ENCODE measurements at regions not wholly inside any gene's neighbourhood (a gene's known extent, or its start where the extent isn't known, plus 50 kb on each side); places are given as distances from the start of the nearest gene placed in this dataset.
"Not testable (repeated sequence)": the region's sequence is repeated elsewhere in the genome, so short reads cannot be mapped to it uniquely, and the experiment has no call there.

DNA sequence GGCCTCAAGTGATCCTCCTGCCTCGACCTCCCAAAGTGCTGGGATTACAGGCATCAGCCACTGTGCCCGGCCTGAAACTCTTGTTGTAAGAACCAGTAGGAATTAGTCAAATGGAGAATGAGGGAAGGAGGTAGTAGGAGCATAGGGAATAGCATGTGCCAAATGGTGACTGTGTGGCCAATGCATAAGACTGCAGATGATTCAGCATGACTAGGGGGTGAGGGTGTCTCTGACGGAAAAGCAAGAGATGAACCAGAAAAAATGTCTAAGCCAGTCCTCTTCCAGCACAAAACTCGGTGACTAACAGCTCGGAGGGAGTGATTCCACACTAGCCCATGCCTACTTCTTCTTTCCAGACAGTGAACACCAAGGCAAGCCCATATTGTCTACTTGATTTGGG, 58.2 kb upstream of the DUSP21 start:
- DNase-seq (ENCODE audit: low spot score) (no peak), ATAC-seq (no peak)
- intact Hi-C loops (cut with DNase I) = no loop called here

DNA sequence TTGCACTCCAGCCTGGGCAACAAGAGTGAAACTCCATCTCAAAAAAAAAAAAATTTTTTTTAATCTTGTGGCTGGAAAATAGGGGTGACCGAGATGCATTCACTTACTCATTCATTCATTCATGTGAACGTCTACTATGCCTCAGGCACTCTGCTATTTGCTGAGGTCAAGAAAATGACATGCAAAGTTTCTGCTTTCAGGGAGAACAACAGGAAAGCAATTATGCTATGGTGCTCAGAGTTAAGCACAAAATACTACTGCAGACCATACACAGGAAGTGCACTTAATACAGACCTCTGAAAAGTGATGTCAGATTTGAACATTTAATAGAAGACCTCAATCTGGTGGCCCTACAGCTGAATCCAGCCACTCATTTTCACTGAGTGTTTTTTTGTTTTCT, 59.6 kb upstream of the DUSP21 start:
- DNase-seq (ENCODE audit: low spot score) = no peak
- intact Hi-C loops (cut with DNase I) = no loop called here
- ATAC-seq = no peak

DNA sequence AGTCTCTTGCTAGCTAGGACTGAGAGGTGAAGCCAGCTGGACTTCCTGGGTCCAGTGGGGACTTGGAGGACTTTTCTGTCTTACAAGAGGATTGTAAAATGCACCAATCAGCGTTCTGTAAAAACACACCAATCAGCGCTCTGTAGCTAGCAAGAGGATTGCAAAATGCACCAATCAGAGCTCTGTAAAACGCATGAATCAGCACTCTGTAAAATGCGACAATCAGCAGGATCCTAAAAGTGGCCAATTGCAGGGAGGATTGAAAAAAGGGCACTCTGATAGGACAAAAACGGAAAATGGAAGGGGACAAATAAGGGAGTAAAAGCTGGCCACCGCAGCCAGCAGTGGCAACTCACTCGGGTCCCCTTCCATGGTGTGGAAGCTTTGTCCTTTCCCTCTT, 65.6 kb upstream of the DUSP21 start:
- intact Hi-C loops (cut with DNase I) = no loop called here
- DNase-seq (ENCODE audit: low spot score) (no peak), ATAC-seq (no peak)

DNA sequence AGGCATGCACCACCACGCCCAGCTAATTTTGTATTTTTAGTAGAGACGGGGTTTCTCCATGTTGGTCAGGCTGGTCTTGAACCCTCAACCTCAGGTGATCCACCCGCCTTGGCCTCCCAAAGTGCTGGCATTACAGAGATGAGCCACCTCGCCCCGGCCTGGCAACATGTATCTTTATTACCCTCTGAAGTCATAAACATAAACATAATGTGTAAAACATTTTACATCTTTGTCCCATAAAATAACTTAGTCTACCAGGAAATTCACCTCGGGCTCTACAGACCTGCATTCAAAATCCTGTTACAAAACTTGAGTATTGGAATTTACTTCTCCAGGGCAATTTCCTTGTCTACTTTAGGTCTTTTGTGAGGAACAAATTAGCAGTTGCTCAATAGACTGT, 68.1 kb upstream of the DUSP21 start:
- DNase-seq (ENCODE audit: low spot score) = no peak
- intact Hi-C loops (cut with DNase I) = no loop called here
- ATAC-seq = no peak

DNA sequence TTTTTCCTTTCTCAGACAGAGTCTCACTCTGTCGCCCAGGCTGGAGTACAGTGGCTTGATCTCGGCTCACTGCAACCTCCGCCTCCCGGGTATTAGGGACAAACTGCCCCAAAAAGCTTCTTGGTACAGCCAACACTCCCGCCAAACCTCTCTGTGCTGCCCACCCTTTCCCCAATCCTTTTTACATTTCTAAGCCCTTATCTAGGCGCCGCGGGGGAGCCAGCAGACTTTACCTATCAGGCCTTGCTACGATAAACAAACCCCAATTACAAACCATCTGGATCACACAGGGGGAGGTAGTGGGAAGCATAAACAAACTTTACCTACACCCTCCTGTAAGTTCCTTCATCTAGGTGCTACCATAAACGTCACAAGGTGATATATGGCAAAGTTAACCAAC, 69.8 kb upstream of the DUSP21 start:
- ATAC-seq; DNase-seq (ENCODE audit: low spot score); intact Hi-C loops (cut with DNase I): not testable (repeated sequence)

DNA sequence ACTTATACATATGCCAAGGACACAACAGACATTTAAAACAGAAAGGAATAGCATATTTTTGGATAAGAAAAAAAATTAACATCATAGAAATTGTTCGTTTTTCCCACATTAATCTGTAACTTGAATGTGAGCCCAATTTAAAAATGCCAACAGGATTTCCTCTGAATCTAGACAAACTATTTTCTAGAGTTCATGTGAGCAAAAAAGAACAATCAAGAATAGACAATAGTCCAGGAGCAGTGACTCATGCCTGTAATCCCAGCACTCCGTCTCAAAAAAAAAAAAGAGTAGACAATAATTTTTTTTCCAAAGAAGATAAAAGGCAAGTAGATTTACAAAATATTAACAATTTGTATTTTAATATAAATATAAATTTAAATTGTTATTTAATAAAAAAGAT, 73.7 kb upstream of the DUSP21 start:
- ATAC-seq (no peak), DNase-seq (ENCODE audit: low spot score) (no peak)
- intact Hi-C loops (cut with DNase I) = no loop called here

DNA sequence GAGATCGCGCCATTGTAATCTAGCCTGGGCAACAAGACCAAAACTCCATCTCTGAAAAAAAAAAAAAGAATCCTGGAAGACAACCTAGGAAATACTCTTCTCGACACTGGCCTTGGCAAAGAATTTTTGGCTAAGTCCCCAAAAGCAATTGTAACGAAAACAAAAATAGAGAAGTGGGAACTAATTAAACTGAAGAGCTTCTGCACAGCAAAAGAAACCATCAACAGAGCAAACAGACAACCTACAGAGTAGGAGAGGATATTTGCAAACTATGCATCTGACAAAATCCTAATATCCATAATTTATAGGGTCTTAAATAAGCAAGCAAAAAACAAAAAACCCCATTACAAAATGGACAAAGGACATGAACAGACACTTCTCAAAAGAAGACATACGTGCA, 76.5 kb upstream of the DUSP21 start:
- intact Hi-C loops (cut with DNase I) = no loop called here
- no peak for DNase-seq (ENCODE audit: low spot score)
- ATAC-seq = no peak

DNA sequence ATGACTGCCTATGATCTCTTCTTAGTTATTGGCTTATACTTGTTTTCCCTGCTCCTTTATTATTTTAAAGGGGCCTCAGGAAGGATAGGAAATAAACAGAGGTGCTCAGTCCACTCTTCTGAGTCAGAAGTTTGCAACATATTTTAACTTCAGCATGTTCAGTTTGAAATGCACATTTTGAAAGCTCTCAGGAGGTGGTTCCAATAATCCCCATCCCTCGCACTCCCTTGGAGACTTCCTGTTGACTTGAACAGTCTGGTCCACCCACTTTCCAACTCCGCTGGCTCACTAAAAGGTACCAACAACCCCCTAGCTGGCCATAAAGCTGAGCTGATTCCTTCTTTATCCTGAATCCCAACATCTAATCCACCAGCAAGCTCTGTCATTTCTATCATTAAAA, 78.3 kb upstream of the DUSP21 start:
- DNase-seq (ENCODE audit: low spot score) = no peak
- ATAC-seq = no peak
- intact Hi-C loops (cut with DNase I) = no loop called here

DNA sequence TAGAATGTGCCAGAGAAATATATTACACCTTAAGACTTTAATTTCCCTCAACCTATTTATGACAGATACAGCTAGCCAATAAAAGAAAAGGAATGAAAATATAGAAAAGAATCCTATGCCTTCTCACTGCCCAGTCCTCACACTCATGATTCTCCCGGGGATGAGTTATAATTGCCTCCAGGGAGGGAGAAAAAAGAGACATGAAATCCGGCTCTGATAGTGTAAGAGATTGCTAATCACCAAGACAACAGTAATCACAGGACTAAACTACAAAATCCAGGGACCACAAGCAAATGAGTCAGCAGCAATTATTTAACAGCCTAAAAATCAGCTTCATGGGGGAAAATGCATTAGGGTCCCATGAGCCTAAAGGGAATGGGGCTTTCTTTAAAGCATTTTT, 95.9 kb upstream of the DUSP21 start:
- DNase-seq (ENCODE audit: low spot score) (no peak), ATAC-seq (no peak)
- intact Hi-C loops (cut with DNase I) = no loop called here

DNA sequence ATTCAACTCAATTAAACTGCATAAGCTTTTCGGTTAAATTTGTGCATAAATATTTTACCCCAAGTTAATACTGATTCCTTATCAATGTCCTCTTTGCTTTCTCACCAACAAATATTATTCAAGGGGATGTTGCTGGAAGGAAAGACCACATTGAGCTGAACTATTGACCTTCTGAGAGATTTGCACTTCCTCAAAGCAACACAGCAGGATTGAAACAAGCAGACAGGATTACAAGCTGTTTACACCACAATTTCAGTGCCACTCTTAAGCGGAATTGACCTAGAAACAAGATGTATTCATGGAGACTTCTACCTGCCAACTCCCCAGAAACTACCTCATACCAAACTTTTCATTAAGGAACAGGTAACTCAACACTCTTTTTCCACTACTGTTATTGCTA, 96.5 kb upstream of the DUSP21 start:
- intact Hi-C loops (cut with DNase I) = no loop called here
- ATAC-seq (no peak), DNase-seq (ENCODE audit: low spot score) (no peak)

DNA sequence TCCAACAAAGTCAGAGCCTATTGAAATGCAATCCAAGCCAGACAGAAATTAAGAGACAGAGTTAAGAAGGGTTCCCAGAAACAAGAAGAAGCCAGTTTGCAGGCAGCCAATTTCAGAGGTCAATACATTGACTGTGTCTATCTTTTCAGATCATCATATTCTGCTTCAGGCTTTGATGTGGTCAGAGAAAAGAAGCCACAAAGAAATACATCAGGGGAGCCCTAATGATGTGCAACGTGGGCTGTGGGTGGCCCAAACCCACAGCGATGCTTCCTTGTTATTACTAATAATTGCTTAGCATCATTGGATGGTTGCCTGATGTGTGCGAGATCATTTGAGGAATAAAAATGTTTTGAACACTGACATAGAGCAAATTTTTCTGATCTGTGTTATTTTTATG, 99.0 kb upstream of the DUSP21 start:
- intact Hi-C loops (cut with DNase I) = no loop called here
- DNase-seq (ENCODE audit: low spot score) (no peak), ATAC-seq (no peak)

DNA sequence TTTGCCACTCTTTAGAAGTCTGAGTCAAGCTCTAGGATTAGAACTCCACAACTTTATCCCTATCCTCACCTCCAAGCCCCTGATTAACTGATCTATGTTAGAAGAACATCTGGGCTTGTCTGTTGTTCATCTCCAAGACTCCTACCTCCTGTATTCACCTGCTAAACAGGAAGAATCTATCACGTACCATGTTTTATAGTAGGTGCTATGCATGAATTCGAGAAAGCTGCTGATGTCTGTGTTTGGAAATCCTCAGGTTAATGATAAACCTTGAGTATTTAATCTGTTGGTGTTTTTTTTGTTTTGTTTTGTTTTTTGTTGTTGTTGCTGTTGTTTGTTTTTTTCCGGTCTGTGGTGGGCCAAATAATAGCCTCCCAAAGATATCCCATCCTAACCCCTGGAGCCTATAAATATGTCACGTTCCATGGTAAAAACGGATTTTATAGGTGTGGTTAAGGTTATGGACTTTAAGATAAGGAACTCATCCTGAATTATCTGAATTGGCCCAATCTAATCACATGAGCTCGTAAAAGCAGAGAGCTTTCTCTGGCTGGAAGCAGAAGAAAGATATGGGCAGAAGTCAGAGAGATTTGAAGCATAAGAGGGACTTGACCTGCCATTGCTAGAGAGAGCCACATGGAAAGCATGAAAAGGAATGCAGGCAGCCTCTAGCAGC, 101.2 kb upstream of the DUSP21 start:
- intact Hi-C loops (cut with DNase I) = no loop called here
- ATAC-seq (no peak), DNase-seq (ENCODE audit: low spot score) (no peak)

DNA sequence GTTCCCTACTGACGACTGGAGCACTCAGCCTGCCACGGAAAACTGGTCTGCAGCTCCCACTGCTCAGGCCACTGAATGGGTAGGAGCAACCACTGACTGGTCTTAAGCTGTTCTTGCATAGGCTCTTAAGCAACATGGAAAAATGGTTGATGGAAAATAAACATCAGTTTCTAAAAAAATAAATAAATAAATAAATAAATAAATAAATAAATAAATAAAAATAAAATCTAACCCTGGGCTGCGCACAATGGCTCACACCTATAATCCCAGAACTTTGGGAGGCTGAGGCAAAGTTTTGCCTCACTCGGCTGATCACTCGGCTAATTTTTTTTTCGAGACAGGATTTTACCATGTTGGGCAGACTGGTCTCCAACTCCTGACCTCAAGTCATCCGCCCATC, 102.0 kb upstream of the DUSP21 start:
- DNase-seq (ENCODE audit: low spot score); ATAC-seq; intact Hi-C loops (cut with DNase I): not testable (repeated sequence)

DNA sequence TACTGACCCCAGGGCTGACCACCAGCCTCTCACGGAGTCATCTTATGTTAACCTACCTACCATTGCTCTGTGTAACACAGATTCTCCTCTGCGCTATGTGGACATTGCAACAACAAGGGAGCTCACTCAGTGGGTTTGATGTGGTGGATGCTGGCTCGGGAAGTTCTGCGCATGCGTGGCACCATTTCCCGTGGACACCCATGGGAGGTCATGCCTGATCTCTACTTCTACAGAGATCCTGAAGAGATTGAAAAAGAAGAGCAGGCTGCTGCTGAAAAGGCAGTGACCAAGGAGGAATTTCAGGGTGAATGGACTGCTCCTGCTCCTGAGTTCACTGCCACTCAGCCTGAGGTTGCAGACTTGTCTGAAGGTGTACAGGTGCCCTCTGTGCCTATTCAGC, 102.4 kb upstream of the DUSP21 start:
- not testable (repeated sequence) for DNase-seq (ENCODE audit: low spot score)

DNA sequence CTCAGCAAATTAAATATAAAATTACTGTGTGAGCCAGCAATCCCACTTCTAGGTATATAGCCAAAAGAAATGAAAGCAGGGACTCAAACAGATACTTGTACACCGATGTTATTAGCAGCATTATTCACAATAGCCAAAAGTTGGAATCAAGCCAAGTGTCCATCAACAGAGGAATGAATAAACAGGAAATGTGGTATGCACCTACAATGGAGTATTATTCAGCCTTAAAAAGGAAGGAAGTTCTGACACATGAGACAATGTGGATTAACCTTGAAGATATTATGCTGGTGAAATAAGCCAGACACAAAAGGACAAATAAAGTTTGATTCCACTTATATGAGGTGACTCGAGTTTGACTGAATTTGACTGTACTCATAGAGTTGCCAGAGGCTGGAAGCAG, 108.3 kb upstream of the DUSP21 start:
- ATAC-seq (no peak), DNase-seq (ENCODE audit: low spot score) (no peak)
- intact Hi-C loops (cut with DNase I) = no loop called here

More for the DNA sequence above, 102.4 kb upstream of the DUSP21 start:
- ATAC-seq; intact Hi-C loops (cut with DNase I): not testable (repeated sequence)

DNA sequence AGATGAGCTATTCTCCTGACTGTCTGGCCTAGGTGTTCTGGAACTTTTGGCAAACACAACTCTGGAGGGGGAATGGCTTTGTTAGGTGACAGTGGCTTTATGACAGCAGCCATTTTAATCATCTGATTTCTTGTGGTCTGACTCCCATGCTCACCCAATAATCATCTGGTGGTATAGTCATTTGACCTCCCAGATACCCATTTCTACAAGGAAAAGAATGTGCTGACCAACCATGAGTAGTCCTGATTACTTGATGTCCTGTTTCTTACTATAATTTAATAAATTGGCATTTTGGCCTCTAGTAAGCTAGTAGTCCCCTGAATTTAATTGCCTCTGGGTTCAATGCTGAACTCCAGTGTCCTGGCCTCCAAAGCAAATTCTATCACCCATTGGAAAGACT, 109.9 kb upstream of the DUSP21 start:
- ATAC-seq = no peak
- intact Hi-C loops (cut with DNase I) = no loop called here
- no peak for DNase-seq (ENCODE audit: low spot score)

DNA sequence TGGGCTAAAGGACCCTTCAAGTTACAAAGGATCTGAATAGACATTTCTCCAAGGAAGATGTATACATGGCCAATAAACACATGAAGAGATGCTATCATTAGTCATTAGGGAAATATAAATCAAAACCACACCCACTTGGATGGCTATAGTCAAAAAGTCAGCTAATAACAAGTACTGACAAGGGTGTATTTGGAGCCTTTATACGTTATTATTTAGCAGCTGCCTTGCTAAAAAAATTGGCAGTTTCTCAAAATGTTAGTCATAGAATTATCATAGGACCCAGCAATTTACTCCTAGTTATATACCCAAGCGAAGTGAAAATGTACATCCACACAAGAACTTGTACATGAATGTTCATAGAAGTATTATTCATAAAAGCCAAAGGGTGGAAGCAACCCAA, 112.7 kb upstream of the DUSP21 start:
- intact Hi-C loops (cut with DNase I) = no loop called here
- no peak for DNase-seq (ENCODE audit: low spot score)
- no peak for ATAC-seq

DNA sequence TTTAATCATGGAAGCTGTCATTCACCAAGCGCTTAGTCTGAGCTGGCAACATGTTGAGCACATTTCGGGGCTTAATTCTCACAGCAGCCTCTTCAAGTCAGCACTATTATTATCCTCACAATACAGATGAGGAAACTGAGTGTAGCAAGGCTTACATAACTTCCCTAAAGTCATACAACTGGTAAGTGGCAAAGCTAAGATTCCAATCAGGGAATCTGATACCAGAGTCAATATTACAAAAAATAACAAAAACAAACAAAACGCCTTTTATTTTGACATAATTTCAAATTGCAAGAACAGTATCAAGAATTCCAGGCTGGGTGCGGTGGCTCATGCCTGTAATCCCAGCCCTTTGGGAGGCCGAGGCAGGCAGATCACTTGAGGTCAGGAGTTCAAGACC, 120.4 kb upstream of the DUSP21 start:
- ATAC-seq (no peak), DNase-seq (ENCODE audit: low spot score) (no peak)
- intact Hi-C loops (cut with DNase I) = no loop called here

DNA sequence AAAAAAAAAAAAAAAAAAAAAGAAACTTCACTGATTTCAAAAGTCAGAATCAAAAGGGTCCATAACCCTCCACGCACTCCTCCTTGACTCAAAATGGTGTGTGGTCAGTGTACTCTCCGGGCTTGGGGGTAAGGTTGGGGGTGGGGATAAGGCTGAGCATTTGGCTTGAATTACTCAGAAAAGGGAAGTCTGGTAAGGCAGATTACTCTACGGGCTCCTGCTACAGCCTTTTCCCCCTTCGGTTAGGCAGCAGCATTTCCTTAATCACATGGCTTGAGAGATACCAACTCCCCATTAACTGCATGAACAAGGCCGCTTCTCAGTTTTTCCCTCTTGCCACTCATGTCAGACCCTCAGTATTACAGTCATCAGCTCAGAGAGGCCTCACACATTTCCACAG, 135.4 kb upstream of the DUSP21 start:
- no peak for ATAC-seq
- no peak for DNase-seq (ENCODE audit: low spot score)
- intact Hi-C loops (cut with DNase I) = no loop called here

DNA sequence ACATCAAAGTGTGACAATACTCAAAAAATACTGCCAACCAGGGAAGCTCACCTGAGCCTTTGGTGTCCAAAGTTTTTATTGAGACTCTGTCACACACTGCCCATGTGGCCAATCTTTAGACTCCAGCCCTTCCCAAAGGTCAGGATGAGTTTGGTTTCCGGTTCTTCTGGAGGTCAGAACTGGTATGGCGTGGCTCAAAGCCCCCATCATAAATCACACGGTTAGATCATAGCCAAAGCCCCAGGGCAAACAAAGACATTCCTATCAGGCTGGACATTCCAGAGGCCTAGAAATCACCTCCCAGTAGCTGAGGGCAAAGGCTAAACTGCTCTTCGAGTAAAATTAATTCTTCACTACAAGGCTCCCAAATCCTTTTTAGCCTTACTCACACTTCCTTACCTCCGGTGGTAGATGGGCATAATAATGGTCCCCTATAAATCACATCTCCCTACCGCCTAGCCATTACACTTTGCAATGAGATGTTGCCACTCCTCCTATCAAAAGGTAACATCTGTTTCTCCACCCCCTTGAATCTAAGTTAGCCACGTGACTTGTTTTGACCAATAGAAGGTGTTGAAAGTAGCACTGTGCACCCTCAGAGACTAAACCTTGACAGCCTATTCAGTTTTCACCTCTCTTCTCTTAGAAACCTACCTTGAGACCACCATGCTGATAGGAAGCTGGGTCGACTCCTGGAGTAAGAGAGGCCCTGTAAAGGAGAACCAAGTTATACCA, 137.8 kb upstream of the DUSP21 start:
- intact Hi-C loops (cut with DNase I) = no loop called here
- ATAC-seq = no peak
- DNase-seq (ENCODE audit: low spot score) = no peak

DNA sequence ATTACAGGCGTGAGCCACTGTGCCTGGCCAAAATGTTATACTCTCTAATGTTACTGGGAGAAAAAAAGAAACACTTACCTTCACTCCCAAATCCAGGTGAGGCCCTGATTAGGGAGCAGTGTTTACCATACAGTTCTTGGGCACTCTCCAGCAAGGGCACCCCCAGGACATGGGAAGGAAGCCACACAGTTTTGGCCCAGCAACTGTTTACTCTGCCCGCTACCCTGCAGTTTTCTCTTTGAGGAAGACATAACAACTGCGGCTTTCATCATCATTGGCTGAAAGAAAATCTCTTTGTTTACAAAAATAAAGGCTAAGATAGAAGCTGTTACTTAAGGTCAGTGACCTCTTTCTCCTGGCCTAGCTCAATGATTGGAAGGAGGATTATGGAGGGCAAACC, 145.5 kb upstream of the DUSP21 start:
- intact Hi-C loops (cut with DNase I) = no loop called here
- ATAC-seq (no peak), DNase-seq (ENCODE audit: low spot score) (no peak)

Measured in sciatic nerve (tissue), 2 donors.